Renal cortex interstitium (tissue), 11 donors: ENCODE measurements at regions not wholly inside any gene's neighbourhood (a gene's known extent, or its start where the extent isn't known, plus 50 kb on each side); places are given as distances from the start of the nearest gene placed in this dataset.

ENCODE experiments used
- DNase-seq, 11 donors: peaks; one replicate each; pipeline ENCODE4 v3.0.0-alpha.2; 2013; ENCODE audit warnings: low read depth in 9 of 11, low spot score in 4 of 11; ENCODE audit errors: extremely low read depth in 1 of 11

- no peak for DNase-seq
These were observed 72.8 kb upstream of the ZEB2 start for GRCh38 chr2:144592500-144593256.

- no peak for DNase-seq
These were observed 67.4 kb upstream of the ZEB2 start for GRCh38 chr2:144587306-144587705.

- no peak for DNase-seq
These were observed 66.6 kb upstream of the ZEB2 start for GRCh38 chr2:144586476-144586875.

GRCh38 chr2:144583741-144584453, 64.0 kb upstream of the ZEB2 start:
- DNase-seq, result no peak

GRCh38 chr2:144583381-144583729, 63.4 kb upstream of the ZEB2 start:
- no peak for DNase-seq

GRCh38 chr2:144582651-144583380, 62.9 kb upstream of the ZEB2 start:
- no peak for DNase-seq

- DNase-seq, result no peak
These were observed 60.7 kb upstream of the ZEB2 start for GRCh38 chr2:144580521-144581161.

- no peak for DNase-seq
These were observed 59.6 kb upstream of the ZEB2 start for GRCh38 chr2:144579556-144579955.

- no peak for DNase-seq
These were observed 58.2 kb upstream of the ZEB2 start for GRCh38 chr2:144578099-144578498.

GRCh38 chr2:144572977-144573376, 53.1 kb upstream of the ZEB2 start:
- no peak for DNase-seq

- DNase-seq, result no peak
These were observed 51.9 kb upstream of the ZEB2 start for GRCh38 chr2:144571770-144572169.

- DNase-seq, result no peak
These were observed 50.6 kb upstream of the ZEB2 start for GRCh38 chr2:144570566-144570965.
